Ovary (tissue), 7 donors: ENCODE measurements at regions not wholly inside any gene's neighbourhood (a gene's known extent, or its start where the extent isn't known, plus 50 kb on each side); places are given as distances from the start of the nearest gene placed in this dataset.

Source experiments
- DNase-seq, 5 donors: peaks; one replicate each; pipeline ENCODE4 v3.0.0-alpha.2; 2019 to 2020
- H3K27ac ChIP-seq, 2 donors: fragments of 200-600 bp; one replicate each; pipeline versions ENCODE4 v1.5.1 to v1.8.0; 2019 to 2022
- H3K27me3 ChIP-seq: fragments of 200-600 bp; one replicate; pipeline ENCODE4 v1.8.0; 2022
- H3K36me3 ChIP-seq: fragments of 200-600 bp; sonication (generic); one replicate; pipeline ENCODE4 v1.5.1; 2019
- H3K4me1 ChIP-seq: one replicate; pipeline ENCODE4 v1.8.1; 2013; ENCODE audit warnings: mild to moderate bottlenecking, moderate library complexity; ENCODE audit not compliant: insufficient read depth
- H3K4me3 ChIP-seq: fragments of 200-600 bp; sonication (generic); one replicate; pipeline ENCODE4 v1.5.1; 2017
- H3K9me3 ChIP-seq, 2 donors: fragments of 200-600 bp in 1 of 2; sonication (generic) in 1 of 2; one replicate each; pipeline versions ENCODE4 v1.5.1 to v1.8.1; 2013 to 2019; ENCODE audit warnings: mild to moderate bottlenecking in 1 of 2, moderate library complexity in 1 of 2
- EP300 ChIP-seq: sonication (generic); formaldehyde crosslinking; IDR thresholded peaks from one replicate; pipeline ENCODE4 v1.6.1; 2017; ENCODE audit warnings: antibody characterized with exemption
- POLR2A ChIP-seq: fragments of 450-650 bp; IDR thresholded peaks from one replicate; pipeline ENCODE4 v1.6.1; 2017; ENCODE audit warnings: antibody characterized with exemption, mild to moderate bottlenecking, moderate library complexity
- WGBS, 3 donors: extraction: QIAGEN DNeasy Blood & Tissue Kit in 1 of 3; methylation state at CpG; one replicate each; pipeline versions ENCODE4 v1.1.5 to v1.1.7; 2013 to 2017; 5-methylcytosine and 5-hydroxymethylcytosine counted together
- intact Hi-C, 4 donors: fragments of 100-400 bp; cut with DNase I; formaldehyde crosslinking; loops; one replicate each; pipeline versions ENCODE4 v1.11.0 to v1.15.1; 2022 to 2023
- TF ChIP-seq, protein P1 (sequence below), 3 donors: fragments of 450-650 bp in 2 of 3; fragments of 200-600 bp in 1 of 3; IDR thresholded peaks; one replicate each; pipeline versions ENCODE4 v1.5.1 to v1.8.0; 2016 to 2022; ENCODE audit warnings: antibody characterized with exemption in 3 of 3, mild to moderate bottlenecking in 1 of 3
- donor health status: DM: no; HTN: no; CAD: no; lungs with moderate emphysema.
- donor health status: DM: no; HTN: no; CAD: no.
- donor health status: Bipolar disorder and iron deficiency.
- donor health status: DM: no; HTN: no; CAD: no.
- donor health status: DM: yes; HTN: yes; CAD: no.

DNA sequence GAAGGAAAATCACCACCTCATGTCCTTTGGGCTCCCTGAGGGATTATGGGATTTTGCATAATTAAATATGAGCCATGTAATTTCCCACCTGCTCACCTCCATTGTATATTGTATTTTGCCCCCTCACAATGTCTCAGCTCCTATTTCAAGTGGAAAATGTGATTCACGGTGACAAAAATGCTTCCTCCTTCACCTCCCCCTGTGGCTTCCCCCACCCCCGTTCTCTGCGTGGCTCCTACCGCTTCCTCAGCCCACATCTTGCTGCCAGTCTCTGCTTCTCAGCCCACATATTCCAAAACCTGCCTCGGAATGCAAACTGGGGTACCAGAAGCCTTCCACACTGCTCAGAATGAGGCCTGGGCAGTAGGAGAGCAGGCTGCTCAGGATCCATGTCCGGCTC, 394.5 kb upstream of the C16orf82 start:
- intact Hi-C loops, result no loop called here
- DNase-seq, result no peak
- WGBS, 3 donors, result 50 to 73% (median 55%) methylated on average over 6 of the region's 6 CpGs
- Histone ChIP-seq H3K27ac (no peak overlapping the region), H3K36me3 (no peaks in the 10 kb centered on the region), H3K4me3 (no peak overlapping the region), H3K4me1 (no peaks in the 10 kb centered on the region), H3K9me3 (no peaks in the 10 kb centered on the region), H3K27me3 (no peaks in the 10 kb centered on the region)
- TF ChIP-seq, protein P1, sequence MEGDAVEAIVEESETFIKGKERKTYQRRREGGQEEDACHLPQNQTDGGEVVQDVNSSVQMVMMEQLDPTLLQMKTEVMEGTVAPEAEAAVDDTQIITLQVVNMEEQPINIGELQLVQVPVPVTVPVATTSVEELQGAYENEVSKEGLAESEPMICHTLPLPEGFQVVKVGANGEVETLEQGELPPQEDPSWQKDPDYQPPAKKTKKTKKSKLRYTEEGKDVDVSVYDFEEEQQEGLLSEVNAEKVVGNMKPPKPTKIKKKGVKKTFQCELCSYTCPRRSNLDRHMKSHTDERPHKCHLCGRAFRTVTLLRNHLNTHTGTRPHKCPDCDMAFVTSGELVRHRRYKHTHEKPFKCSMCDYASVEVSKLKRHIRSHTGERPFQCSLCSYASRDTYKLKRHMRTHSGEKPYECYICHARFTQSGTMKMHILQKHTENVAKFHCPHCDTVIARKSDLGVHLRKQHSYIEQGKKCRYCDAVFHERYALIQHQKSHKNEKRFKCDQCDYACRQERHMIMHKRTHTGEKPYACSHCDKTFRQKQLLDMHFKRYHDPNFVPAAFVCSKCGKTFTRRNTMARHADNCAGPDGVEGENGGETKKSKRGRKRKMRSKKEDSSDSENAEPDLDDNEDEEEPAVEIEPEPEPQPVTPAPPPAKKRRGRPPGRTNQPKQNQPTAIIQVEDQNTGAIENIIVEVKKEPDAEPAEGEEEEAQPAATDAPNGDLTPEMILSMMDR (IDR thresholded peaks at IDR 0.05), result no peak
- TF ChIP-seq EP300 (no peak), POLR2A (no peak)

DNA sequence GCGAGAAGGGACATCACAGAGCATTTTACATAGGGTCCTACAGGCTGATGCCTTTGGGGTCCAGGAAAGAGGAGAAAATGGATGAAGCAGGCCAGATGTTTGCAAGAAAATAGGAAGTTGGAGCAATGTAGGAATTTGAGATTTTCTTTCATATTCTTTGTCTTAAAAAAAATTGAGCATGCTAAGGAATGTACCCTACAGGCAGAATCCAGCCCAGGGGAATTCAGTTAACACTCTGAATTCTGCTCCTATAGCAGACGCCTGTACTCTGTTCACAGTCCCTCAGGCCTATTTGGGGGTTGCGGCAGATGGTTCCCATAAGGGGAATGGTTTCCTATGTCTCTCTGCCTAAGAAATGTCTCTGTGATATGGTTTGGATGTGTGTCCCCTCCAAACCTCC, 393.7 kb upstream of the C16orf82 start:
- intact Hi-C loops, result no loop called here
- TF ChIP-seq POLR2A, result no peak
- H3K27me3 ChIP-seq, result no peaks in the 10 kb centered on the region
- H3K4me3 ChIP-seq, result no peak overlapping the region
- no peaks in the 10 kb centered on the region for H3K36me3 ChIP-seq
- WGBS, 3 donors, result 81 to 95% (median 91%) methylated on average over 3 of the region's 3 CpGs
- H3K4me1 ChIP-seq, result no peaks in the 10 kb centered on the region
- H3K9me3 ChIP-seq, result no peaks in the 10 kb centered on the region
- no peak overlapping the region for H3K27ac ChIP-seq
- DNase-seq, result no peak

DNA sequence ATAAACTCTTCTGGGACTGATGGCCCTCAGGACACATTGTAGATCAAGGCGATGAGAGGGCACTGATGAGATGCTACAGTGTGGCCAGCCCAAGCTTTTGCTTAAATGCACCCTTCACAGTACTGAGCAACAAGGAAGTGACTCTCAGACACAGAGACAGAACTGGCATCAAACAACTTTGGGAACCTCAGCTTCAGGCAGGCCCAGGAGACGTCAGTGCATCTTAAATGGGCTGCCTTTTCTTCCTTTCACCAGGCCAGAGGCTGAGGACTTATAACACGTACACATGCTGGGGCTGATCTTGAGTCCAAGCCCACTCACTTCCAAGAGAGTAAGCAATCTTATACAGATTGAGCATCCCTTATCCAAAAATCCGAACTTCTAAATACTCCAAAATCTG, 386.1 kb upstream of the C16orf82 start:
- Histone ChIP-seq H3K4me1 (no peaks in the 10 kb centered on the region), H3K9me3 (no peaks in the 10 kb centered on the region), H3K4me3 (no peak overlapping the region), H3K27me3 (no peaks in the 10 kb centered on the region), H3K36me3 (no peaks in the 10 kb centered on the region), H3K27ac (no peak overlapping the region)
- intact Hi-C loops, result no loop called here
- TF ChIP-seq EP300 (no peak), POLR2A (no peak)
- TF ChIP-seq, protein P1 (IDR thresholded peaks at IDR 0.05), result no peak
- no peak for DNase-seq
- 54 to 64% (median 56%) methylated on average over 4 of the region's 4 CpGs for WGBS, 3 donors

DNA sequence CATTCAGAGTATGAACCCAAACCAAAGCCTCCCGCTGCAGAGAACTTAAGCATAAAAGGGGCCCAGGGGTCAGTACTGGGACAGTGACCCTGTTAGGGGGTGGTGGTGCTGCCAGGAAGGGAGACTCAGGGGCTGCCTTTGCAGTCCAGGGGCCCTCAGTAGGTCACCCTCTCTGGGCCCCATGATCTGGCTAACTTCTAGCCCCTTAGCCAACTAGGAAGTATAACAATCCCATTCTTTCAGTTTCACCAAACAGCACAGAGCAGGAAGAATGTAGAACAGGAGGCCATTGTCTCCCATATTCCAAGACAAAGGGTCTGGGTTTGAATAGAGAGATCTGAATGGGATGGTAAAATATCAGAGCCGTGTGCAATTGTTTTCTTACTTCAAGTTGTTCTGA, 378.6 kb upstream of the C16orf82 start:
- H3K27me3 ChIP-seq, result no peaks in the 10 kb centered on the region
- H3K9me3 ChIP-seq, result no peaks in the 10 kb centered on the region
- H3K36me3 ChIP-seq, result no peaks in the 10 kb centered on the region
- TF ChIP-seq, protein P1 (IDR thresholded peaks at IDR 0.05), result no peak
- TF ChIP-seq POLR2A, result no peak
- no peak for TF ChIP-seq EP300
- H3K4me1 ChIP-seq, result no peaks in the 10 kb centered on the region
- DNase-seq, result no peak
- no peak overlapping the region for H3K4me3 ChIP-seq
- WGBS, 3 donors, result 36 to 50% (median 49%) methylated on average over 2 of the region's 2 CpGs
- intact Hi-C loops, result no loop called here
- H3K27ac ChIP-seq, result no peak overlapping the region

DNA sequence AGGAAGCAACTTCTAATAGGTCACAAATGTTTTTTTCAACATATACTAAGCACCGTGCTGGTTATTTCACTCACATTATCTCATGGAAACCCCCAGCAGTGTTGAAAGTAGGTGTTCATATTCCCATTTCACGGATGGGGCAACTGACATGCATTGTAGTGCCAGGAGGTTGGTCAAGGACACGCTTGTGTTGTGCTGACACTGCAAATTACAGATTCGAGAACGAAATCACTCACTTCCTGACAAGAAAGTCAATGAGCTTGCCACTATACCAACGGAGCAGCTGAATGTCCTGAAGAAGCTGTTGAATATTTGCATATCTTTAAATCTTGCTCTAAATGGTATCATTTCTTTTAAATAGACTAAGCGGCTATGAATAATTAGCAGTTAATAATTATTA, 378.0 kb upstream of the C16orf82 start:
- intact Hi-C loops, result no loop called here
- TF ChIP-seq POLR2A, result no peak
- TF ChIP-seq EP300, result no peak
- TF ChIP-seq, protein P1 (IDR thresholded peaks at IDR 0.05), result no peak
- H3K27ac ChIP-seq, result no peak overlapping the region
- no peaks in the 10 kb centered on the region for H3K9me3 ChIP-seq
- H3K4me3 ChIP-seq, result no peak overlapping the region
- H3K36me3 ChIP-seq, result no peaks in the 10 kb centered on the region
- no peak for DNase-seq
- H3K27me3 ChIP-seq, result no peaks in the 10 kb centered on the region
- 61 to 69% (median 66%) methylated on average over 7 of the region's 7 CpGs for WGBS, 3 donors
- no peaks in the 10 kb centered on the region for H3K4me1 ChIP-seq
